Neural cell (in vitro differentiated cells): ENCODE measurements at regions not wholly inside any gene's neighbourhood (a gene's known extent, or its start where the extent isn't known, plus 50 kb on each side); places are given as distances from the start of the nearest gene placed in this dataset.

Experiments used
- H2AFZ ChIP-seq: fragments of 200-600, 300-800 bp; sonication (generic), shearing (Covaris generic); 2 replicates; pipeline ENCODE4 v1.6.0; 2014; ENCODE audit warnings: low read depth, mild to moderate bottlenecking, antibody characterized with exemption, low read length, moderate library complexity
- H3F3A ChIP-seq: fragments of 200-600 bp; shearing (Covaris generic); 2 replicates; pipeline ENCODE4 v1.6.1; 2016; ENCODE audit warnings: mild to moderate bottlenecking, moderate library complexity, mixed read lengths, antibody characterized with exemption, low read length; ENCODE audit not compliant: insufficient read depth, poor library complexity, severe bottlenecking
- H3K27ac ChIP-seq: fragments of 200-600, 300-800 bp; sonication (generic), shearing (Covaris generic); 2 replicates; pipeline ENCODE4 v1.5.1; 2014; ENCODE audit warnings: mild to moderate bottlenecking, low read length, moderate library complexity
- H3K27me3 ChIP-seq: fragments of 300-800, 200-600 bp; sonication (generic), shearing (Covaris generic); 2 replicates; pipeline ENCODE4 v1.6.0; 2014; ENCODE audit warnings: mild to moderate bottlenecking, low read depth, low read length, moderate library complexity; ENCODE audit not compliant: insufficient read depth
- H3K36me3 ChIP-seq: fragments of 300-800, 200-600 bp; sonication (generic), shearing (Covaris generic); 2 replicates; pipeline ENCODE4 v1.5.1; 2014; ENCODE audit warnings: mild to moderate bottlenecking, antibody characterized with exemption, low read length, moderate library complexity; ENCODE audit not compliant: insufficient read depth
- H3K4me2 ChIP-seq: fragments of 300-800, 200-600 bp; sonication (generic), shearing (Covaris generic); 2 replicates; pipeline ENCODE4 v1.6.0; 2014; ENCODE audit warnings: mild to moderate bottlenecking, low read length
- H3K4me3 ChIP-seq: fragments of 300-800, 200-600 bp; sonication (generic), shearing (Covaris generic); 2 replicates; pipeline ENCODE4 v1.5.1; 2014; ENCODE audit warnings: mild to moderate bottlenecking, low read length, moderate library complexity
- H3K79me2 ChIP-seq: fragments of 200-600 bp; shearing (Covaris generic); replicated peaks from 2 replicates; pipeline ENCODE4 v1.6.0; 2014; ENCODE audit warnings: mild to moderate bottlenecking, low read length, moderate library complexity; ENCODE audit not compliant: insufficient read depth
- H3K9ac ChIP-seq: fragments of 300-800, 200-600 bp; sonication (generic), shearing (Covaris generic); 2 replicates; pipeline ENCODE4 v1.6.1; 2016; ENCODE audit warnings: mild to moderate bottlenecking, low read length, mixed read lengths
- H3K9me2 ChIP-seq: fragments of 200-600 bp; shearing (Covaris generic); 2 replicates; pipeline ENCODE4 v1.6.1; 2016; ENCODE audit warnings: mild to moderate bottlenecking, low read length, mixed read lengths; ENCODE audit not compliant: insufficient read depth
- H3K9me3 ChIP-seq: fragments of 200-600, 300-800 bp; sonication (generic), shearing (Covaris generic); 2 replicates; pipeline ENCODE4 v1.6.1; 2016; ENCODE audit warnings: mild to moderate bottlenecking, mixed run types, low read length, moderate library complexity, mixed read lengths
- H4K20me1 ChIP-seq: fragments of 200-600 bp; shearing (Covaris generic); 2 replicates; pipeline ENCODE4 v1.6.1; 2016; ENCODE audit warnings: mild to moderate bottlenecking, mixed run types; ENCODE audit not compliant: insufficient read depth
- EP300 ChIP-seq: fragments of 450-650 bp; conservative IDR thresholded peaks from 2 replicates; pipeline ENCODE4 v1.6.1; 2014; ENCODE audit warnings: antibody characterized with exemption, mild to moderate bottlenecking, moderate library complexity; ENCODE audit not compliant: poor library complexity, severe bottlenecking
- EZH2 ChIP-seq: fragments of 200-600, 300-800 bp; shearing (Covaris generic), sonication (generic); IDR thresholded peaks from 2 replicates; pipeline ENCODE4 v1.6.1; 2014; ENCODE audit warnings: antibody characterized with exemption, low read length, borderline replicate concordance, mild to moderate bottlenecking; ENCODE audit not compliant: insufficient read depth, poor library complexity, severe bottlenecking
- MXI1 ChIP-seq: fragments of 450-650 bp; conservative IDR thresholded peaks from 2 replicates; pipeline ENCODE4 v1.6.1; 2014; ENCODE audit warnings: antibody characterized with exemption, mild to moderate bottlenecking; ENCODE audit not compliant: poor library complexity, severe bottlenecking
- POLR2AphosphoS5 ChIP-seq: IDR thresholded peaks from 2 replicates; pipeline ENCODE4 v1.6.1; 2012
- RAD21 ChIP-seq: fragments of 450-650 bp; conservative IDR thresholded peaks from 2 replicates; pipeline ENCODE4 v1.6.1; 2014; ENCODE audit warnings: antibody characterized with exemption, mild to moderate bottlenecking, moderate library complexity
- REST ChIP-seq: IDR thresholded peaks from 2 replicates; pipeline ENCODE4 v1.6.1; 2012; ENCODE audit warnings: borderline replicate concordance
- SMC3 ChIP-seq: fragments of 450-650 bp; conservative IDR thresholded peaks from 2 replicates; pipeline ENCODE4 v1.6.1; 2014; ENCODE audit warnings: antibody characterized with exemption, mild to moderate bottlenecking, moderate library complexity; ENCODE audit not compliant: poor library complexity
- TAF1 ChIP-seq: IDR thresholded peaks from 2 replicates; pipeline ENCODE4 v1.6.1; 2012; ENCODE audit warnings: low read depth
- TF ChIP-seq, protein P1 (sequence below): fragments of 450-650 bp; IDR thresholded peaks from 2 replicates; pipeline ENCODE4 v1.5.1; 2014; ENCODE audit warnings: antibody characterized with exemption, mild to moderate bottlenecking, moderate library complexity; ENCODE audit not compliant: poor library complexity, severe bottlenecking

GRCh38 chr4:13830449-13830848 is 202.9 kb upstream of the BOD1L1 start:
- H4K20me1 ChIP-seq, result no peaks in the 10 kb centered on the region
- H3F3A ChIP-seq, result no peaks in the 10 kb centered on the region
- TF ChIP-seq EP300 (no peak), REST (no peak), MXI1 (no peak), POLR2AphosphoS5 (no peak), SMC3 (no peak), TAF1 (no peak), RAD21 (no peak), EZH2 (no peak)
- TF ChIP-seq, protein P1, sequence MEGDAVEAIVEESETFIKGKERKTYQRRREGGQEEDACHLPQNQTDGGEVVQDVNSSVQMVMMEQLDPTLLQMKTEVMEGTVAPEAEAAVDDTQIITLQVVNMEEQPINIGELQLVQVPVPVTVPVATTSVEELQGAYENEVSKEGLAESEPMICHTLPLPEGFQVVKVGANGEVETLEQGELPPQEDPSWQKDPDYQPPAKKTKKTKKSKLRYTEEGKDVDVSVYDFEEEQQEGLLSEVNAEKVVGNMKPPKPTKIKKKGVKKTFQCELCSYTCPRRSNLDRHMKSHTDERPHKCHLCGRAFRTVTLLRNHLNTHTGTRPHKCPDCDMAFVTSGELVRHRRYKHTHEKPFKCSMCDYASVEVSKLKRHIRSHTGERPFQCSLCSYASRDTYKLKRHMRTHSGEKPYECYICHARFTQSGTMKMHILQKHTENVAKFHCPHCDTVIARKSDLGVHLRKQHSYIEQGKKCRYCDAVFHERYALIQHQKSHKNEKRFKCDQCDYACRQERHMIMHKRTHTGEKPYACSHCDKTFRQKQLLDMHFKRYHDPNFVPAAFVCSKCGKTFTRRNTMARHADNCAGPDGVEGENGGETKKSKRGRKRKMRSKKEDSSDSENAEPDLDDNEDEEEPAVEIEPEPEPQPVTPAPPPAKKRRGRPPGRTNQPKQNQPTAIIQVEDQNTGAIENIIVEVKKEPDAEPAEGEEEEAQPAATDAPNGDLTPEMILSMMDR, result no peak
- H3K36me3 ChIP-seq, result no peaks in the 10 kb centered on the region
- H3K9ac ChIP-seq, result no peak overlapping the region
- no peak overlapping the region for H3K4me2 ChIP-seq
- no peaks in the 10 kb centered on the region for H3K9me3 ChIP-seq
- no peaks in the 10 kb centered on the region for H3K27me3 ChIP-seq
- no peak overlapping the region for H3K27ac ChIP-seq
- no peak overlapping the region for H3K4me3 ChIP-seq
- H3K9me2 ChIP-seq, result no peaks in the 10 kb centered on the region
- H2AFZ ChIP-seq, result no peak overlapping the region
- H3K79me2 ChIP-seq, result no peaks in the 10 kb centered on the region

DNA sequence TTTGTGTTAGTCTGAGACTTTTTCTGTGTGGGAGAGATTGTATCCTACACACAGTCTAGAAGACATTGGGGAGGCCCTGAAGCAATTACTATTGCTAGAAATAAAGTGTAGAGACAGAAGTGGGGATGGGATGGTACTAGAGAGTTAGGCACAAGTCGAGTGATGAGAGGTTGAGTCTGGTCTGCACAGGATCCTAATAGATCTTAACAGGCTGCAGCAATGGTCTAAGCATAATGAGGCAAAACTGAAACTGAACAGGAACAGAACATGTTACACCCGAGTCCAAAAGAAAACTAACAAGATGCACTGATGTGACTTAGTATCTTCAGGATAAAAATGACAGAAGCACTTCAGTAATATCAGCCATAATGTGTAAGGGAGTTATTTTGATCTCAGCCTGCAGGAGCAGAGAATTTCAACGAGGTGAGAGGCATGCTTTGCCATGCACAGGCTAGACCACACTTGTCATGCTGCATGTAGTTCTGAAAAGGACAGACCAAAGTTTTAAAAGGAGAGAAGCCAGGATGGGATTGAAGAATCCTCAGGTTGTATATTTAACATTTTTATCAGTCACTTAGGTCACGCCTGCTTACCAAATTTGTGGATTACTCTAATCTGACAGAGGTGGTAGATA is 205.8 kb upstream of the BOD1L1 start:
- H3K79me2 ChIP-seq, result no peaks in the 10 kb centered on the region
- no peak overlapping the region for H3K9ac ChIP-seq
- H3K36me3 ChIP-seq, result no peaks in the 10 kb centered on the region
- H3K4me3 ChIP-seq, result no peak overlapping the region
- no peaks in the 10 kb centered on the region for H3F3A ChIP-seq
- TF ChIP-seq SMC3, result no peak
- no peak for TF ChIP-seq EP300
- H3K27ac ChIP-seq, result no peak overlapping the region
- no peaks in the 10 kb centered on the region for H3K9me2 ChIP-seq
- H2AFZ ChIP-seq, result no peak overlapping the region
- H3K9me3 ChIP-seq, result no peaks in the 10 kb centered on the region
- no peaks in the 10 kb centered on the region for H3K27me3 ChIP-seq
- no peak overlapping the region for H3K4me2 ChIP-seq
- no peaks in the 10 kb centered on the region for H4K20me1 ChIP-seq
